IMR-90 (cell line): ENCODE measurements at regions not wholly inside any gene's neighbourhood (a gene's known extent, or its start where the extent isn't known, plus 50 kb on each side); places are given as distances from the start of the nearest gene placed in this dataset.

Source experiments
- ATAC-seq: fragments of 200-7000 bp; cut with Tn5 transposase; 2 replicates; pipeline ENCODE4 v1.9.1; 2020; ENCODE audit warnings: low read depth, mild to moderate bottlenecking, moderate library complexity
- BruUV-seq: library from RNA; stranded (reverse); fragments of 400-500 nt; replicated peaks from 2 replicates; lab custom pipeline; 2021; lab: Mats Ljungman, UMichigan
- CTCF ChIA-PET: fragments of 300-600 bp; formaldehyde crosslinking; extraction: SDS; loops from one replicate; lab custom pipeline; 2021; ENCODE audit warnings: antibody characterized with exemption; lab: Yijun Ruan, JAX
- POLR2A ChIA-PET: fragments of 300-600 bp; sonication (Branson Sonifier 250); formaldehyde crosslinking; loops from one replicate; lab custom pipeline; 2022; ENCODE audit warnings: antibody characterized with exemption; ENCODE audit not compliant: unreplicated experiment; lab: Charles Lee
- DNase-seq: peaks from one replicate; pipeline ENCODE4 v3.0.0; 2013
- H2AFZ ChIP-seq: replicated peaks from 2 replicates; pipeline ENCODE3; 2013; ENCODE audit warnings: low read length, mild to moderate bottlenecking; ENCODE audit not compliant: poor library complexity
- H2AK5ac ChIP-seq: 2 replicates; pipeline ENCODE4 v1.6.1; 2013; ENCODE audit warnings: low read depth, low read length, inconsistent platforms
- H2AK9ac ChIP-seq: replicated peaks from 2 replicates; pipeline ENCODE3; 2013; ENCODE audit warnings: mild to moderate bottlenecking, low read depth, low read length, moderate library complexity; ENCODE audit not compliant: poor library complexity
- H2BK120ac ChIP-seq: 2 replicates; pipeline ENCODE4 v1.6.1; 2013; ENCODE audit warnings: low read depth, low read length, inconsistent platforms
- H2BK15ac ChIP-seq: 3 replicates; pipeline ENCODE4 v1.6.1; 2013; ENCODE audit warnings: low read depth, low read length, inconsistent platforms
- H2BK20ac ChIP-seq: 2 replicates; pipeline ENCODE4 v1.6.1; 2013; ENCODE audit warnings: low read depth, mild to moderate bottlenecking, inconsistent platforms, low read length, moderate library complexity
- H2BK5ac ChIP-seq: 2 replicates; pipeline ENCODE4 v1.6.1; 2013; ENCODE audit warnings: mild to moderate bottlenecking, low read depth, low read length, inconsistent platforms; ENCODE audit not compliant: poor library complexity, severe bottlenecking
- H3K14ac ChIP-seq: replicated peaks from 2 replicates; pipeline ENCODE4 v1.6.1; 2013; ENCODE audit warnings: low read depth, low read length, inconsistent platforms
- H3K18ac ChIP-seq: 2 replicates; pipeline ENCODE4 v1.6.1; 2013; ENCODE audit warnings: low read depth, low read length, control low read depth
- H3K23ac ChIP-seq: 2 replicates; pipeline ENCODE4 v1.6.1; 2013; ENCODE audit warnings: low read depth, low read length, inconsistent platforms
- H3K27ac ChIP-seq: 2 replicates; pipeline ENCODE4 v1.5.1; 2013; ENCODE audit warnings: mild to moderate bottlenecking, control low read depth, low read length; ENCODE audit not compliant: insufficient read depth
- H3K27me3 ChIP-seq: 2 replicates; pipeline ENCODE4 v1.6.1; 2013; ENCODE audit warnings: low read length; ENCODE audit not compliant: control insufficient read depth, insufficient read depth
- H3K36me3 ChIP-seq: 2 replicates; pipeline ENCODE4 v1.6.1; 2013; ENCODE audit warnings: low read length, mixed read lengths; ENCODE audit not compliant: control insufficient read depth, insufficient read depth
- H3K4ac ChIP-seq: 2 replicates; pipeline ENCODE4 v1.6.1; 2013; ENCODE audit warnings: low read depth, low read length, inconsistent platforms
- H3K4me1 ChIP-seq: 2 replicates; pipeline ENCODE4 v1.6.1; 2013; ENCODE audit warnings: low read length, mixed read lengths; ENCODE audit not compliant: control insufficient read depth, insufficient read depth
- H3K4me2 ChIP-seq: 2 replicates; pipeline ENCODE4 v1.6.1; 2013; ENCODE audit warnings: low read depth, mild to moderate bottlenecking, control low read depth, low read length, moderate library complexity
- H3K4me3 ChIP-seq: 2 replicates; pipeline ENCODE4 v1.5.1; 2013; ENCODE audit warnings: low read depth, mild to moderate bottlenecking, control low read depth, low read length, moderate library complexity; ENCODE audit not compliant: insufficient read depth
- H3K56ac ChIP-seq: 2 replicates; pipeline ENCODE4 v1.6.1; 2013; ENCODE audit warnings: low read length, inconsistent platforms; ENCODE audit not compliant: insufficient read depth; ENCODE audit errors: extremely low read depth
- H3K79me1 ChIP-seq, 2 experiments: 2 replicates each; pipeline ENCODE4 v1.6.1; 2013; ENCODE audit warnings: low read length in 2 of 2, inconsistent platforms in 1 of 2, low read depth in 1 of 2
- H3K9ac ChIP-seq: 2 replicates; pipeline ENCODE4 v1.6.1; 2013; ENCODE audit warnings: low read depth, low read length, control low read depth
- H3K9me1 ChIP-seq: 2 replicates; pipeline ENCODE4 v1.6.1; 2013; ENCODE audit warnings: low read length, inconsistent platforms; ENCODE audit not compliant: insufficient read depth
- H3K9me3 ChIP-seq: 2 replicates; pipeline ENCODE4 v1.6.1; 2013; ENCODE audit warnings: low read length; ENCODE audit not compliant: control insufficient read depth, insufficient read depth
- H4K20me1 ChIP-seq: 2 replicates; pipeline ENCODE4 v1.6.1; 2013; ENCODE audit warnings: low read length, inconsistent platforms; ENCODE audit not compliant: insufficient read depth
- H4K5ac ChIP-seq: 2 replicates; pipeline ENCODE4 v1.6.1; 2013; ENCODE audit warnings: mild to moderate bottlenecking, low read depth, low read length, control low read depth
- H4K8ac ChIP-seq, 2 experiments: 2 replicates each; pipeline ENCODE4 v1.6.1; 2013; ENCODE audit warnings: low read depth in 2 of 2, low read length in 2 of 2, control low read depth in 1 of 2, inconsistent platforms in 1 of 2
- H4K91ac ChIP-seq: 2 replicates; pipeline ENCODE4 v1.6.1; 2013; ENCODE audit warnings: low read depth, low read length, inconsistent platforms; ENCODE audit not compliant: insufficient read depth
- BHLHE40 ChIP-seq: fragments of 150-350 bp; IDR thresholded peaks from 2 replicates; pipeline ENCODE4 v1.6.1; 2016; ENCODE audit warnings: mild to moderate bottlenecking, low read depth, low read length
- CEBPB ChIP-seq: IDR thresholded peaks from 2 replicates; pipeline ENCODE4 v1.6.1; 2012; ENCODE audit warnings: low read depth, low read length, improper control_type of control experiment
- CHD1 ChIP-seq: IDR thresholded peaks from 2 replicates; pipeline ENCODE4 v1.6.1; 2012; ENCODE audit warnings: low read depth, low read length, improper control_type of control experiment
- ELK1 ChIP-seq: fragments of 150-350 bp; IDR thresholded peaks from 2 replicates; pipeline ENCODE4 v1.6.1; 2016; ENCODE audit warnings: low read depth, mild to moderate bottlenecking, low read length, moderate library complexity, borderline replicate concordance
- FOS ChIP-seq: fragments of 150-350 bp; IDR thresholded peaks from 2 replicates; pipeline ENCODE4 v1.6.1; 2016; ENCODE audit warnings: low read depth, low read length
- MAFK ChIP-seq: IDR thresholded peaks from 2 replicates; pipeline ENCODE4 v1.6.1; 2012; ENCODE audit warnings: low read depth, low read length, improper control_type of control experiment
- MAZ ChIP-seq: IDR thresholded peaks from 2 replicates; pipeline ENCODE4 v1.6.1; 2012; ENCODE audit warnings: low read depth, mild to moderate bottlenecking, low read length, improper control_type of control experiment, moderate library complexity, borderline replicate concordance
- MXI1 ChIP-seq: IDR thresholded peaks from 2 replicates; pipeline ENCODE4 v1.6.1; 2012; ENCODE audit warnings: low read depth, mild to moderate bottlenecking, low read length, moderate library complexity, borderline replicate concordance
- POLR2A ChIP-seq: IDR thresholded peaks from 2 replicates; pipeline ENCODE4 v1.6.1; 2012; ENCODE audit warnings: mild to moderate bottlenecking, low read depth, low read length
- RAD21 ChIP-seq: IDR thresholded peaks from 2 replicates; pipeline ENCODE4 v1.6.1; 2012; ENCODE audit warnings: low read length, improper control_type of control experiment
- RCOR1 ChIP-seq: IDR thresholded peaks from 2 replicates; pipeline ENCODE4 v1.6.1; 2012; ENCODE audit warnings: mild to moderate bottlenecking, low read length, improper control_type of control experiment; ENCODE audit not compliant: insufficient replicate concordance
- RFX5 ChIP-seq: IDR thresholded peaks from 2 replicates; pipeline ENCODE4 v1.8.0; 2012; ENCODE audit warnings: low read depth, mild to moderate bottlenecking, low read length, moderate library complexity
- SMC3 ChIP-seq: fragments of 150-350 bp; IDR thresholded peaks from 2 replicates; pipeline ENCODE4 v1.6.1; 2016; ENCODE audit warnings: low read depth, mild to moderate bottlenecking, antibody characterized with exemption, low read length, moderate library complexity
- whole genome bisulfite sequencing, 2 experiments: methylation state at CpG; one replicate each; pipeline versions ENCODE4 v1.1.5 to v1.1.7; 2013; ENCODE audit warnings: missing lambda C conversion rate in 2 of 2; ENCODE audit not compliant: insufficient read length in 1 of 2; ENCODE audit errors: extremely low coverage in 2 of 2; 5-methylcytosine and 5-hydroxymethylcytosine counted together
- dilution Hi-C: fragments of 300-500 bp; cut with HindIII; formaldehyde crosslinking; loops from one replicate; pipeline ENCODE4 v1.14.3; 2018; ENCODE audit warnings: low sequenced_read_pairs; ENCODE audit not compliant: unreplicated experiment
- in situ Hi-C: fragments of 300-500 bp; cut with MboI; formaldehyde crosslinking; loops from 3 replicates; pipeline ENCODE4 v1.14.3; 2019; ENCODE audit warnings: low sequenced_read_pairs, inconsistent platforms, mixed read lengths
- intact Hi-C: fragments of 100-400 bp; cut with micrococcal nuclease; formaldehyde crosslinking; loops from 2 replicates; pipeline ENCODE4 v1.10.0; 2022
- TF ChIP-seq, protein P1 (sequence below): fragments of 150-350 bp; IDR thresholded peaks from 2 replicates; pipeline ENCODE4 v1.6.1; 2017; ENCODE audit warnings: mild to moderate bottlenecking, antibody characterized with exemption, low read length, low read depth
- TF ChIP-seq, protein P2 (sequence below): conservative IDR thresholded peaks from 2 replicates; pipeline ENCODE4 v1.5.1; 2012; ENCODE audit warnings: mild to moderate bottlenecking, low read depth, low read length, improper control_type of control experiment

GRCh38 chr17:22272363-22273146 is 580.2 kb downstream of the KCNJ18 start:
- in situ Hi-C loops (no loop called here), intact Hi-C loops (no loop called here), dilution Hi-C loops (no loop called here)
- no peak overlapping the region for H4K5ac ChIP-seq
- no peaks in the 10 kb centered on the region for H3K4me1 ChIP-seq
- H4K8ac ChIP-seq = no peak overlapping the region
- H3K56ac ChIP-seq = no peak overlapping the region
- H2AFZ ChIP-seq = no peak overlapping the region
- H3K23ac ChIP-seq = no peak overlapping the region
- TF ChIP-seq RCOR1 = no peak
- no peak for TF ChIP-seq CHD1
- TF ChIP-seq MXI1 = no peak
- TF ChIP-seq POLR2A = no peak
- TF ChIP-seq, protein P1, sequence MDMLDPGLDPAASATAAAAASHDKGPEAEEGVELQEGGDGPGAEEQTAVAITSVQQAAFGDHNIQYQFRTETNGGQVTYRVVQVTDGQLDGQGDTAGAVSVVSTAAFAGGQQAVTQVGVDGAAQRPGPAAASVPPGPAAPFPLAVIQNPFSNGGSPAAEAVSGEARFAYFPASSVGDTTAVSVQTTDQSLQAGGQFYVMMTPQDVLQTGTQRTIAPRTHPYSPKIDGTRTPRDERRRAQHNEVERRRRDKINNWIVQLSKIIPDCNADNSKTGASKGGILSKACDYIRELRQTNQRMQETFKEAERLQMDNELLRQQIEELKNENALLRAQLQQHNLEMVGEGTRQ = no peak
- no peak for TF ChIP-seq SMC3
- TF ChIP-seq CEBPB = no peak
- TF ChIP-seq BHLHE40 = no peak
- no peak for TF ChIP-seq RAD21
- no peak for TF ChIP-seq RFX5
- TF ChIP-seq ELK1 = no peak
- TF ChIP-seq, protein P2, sequence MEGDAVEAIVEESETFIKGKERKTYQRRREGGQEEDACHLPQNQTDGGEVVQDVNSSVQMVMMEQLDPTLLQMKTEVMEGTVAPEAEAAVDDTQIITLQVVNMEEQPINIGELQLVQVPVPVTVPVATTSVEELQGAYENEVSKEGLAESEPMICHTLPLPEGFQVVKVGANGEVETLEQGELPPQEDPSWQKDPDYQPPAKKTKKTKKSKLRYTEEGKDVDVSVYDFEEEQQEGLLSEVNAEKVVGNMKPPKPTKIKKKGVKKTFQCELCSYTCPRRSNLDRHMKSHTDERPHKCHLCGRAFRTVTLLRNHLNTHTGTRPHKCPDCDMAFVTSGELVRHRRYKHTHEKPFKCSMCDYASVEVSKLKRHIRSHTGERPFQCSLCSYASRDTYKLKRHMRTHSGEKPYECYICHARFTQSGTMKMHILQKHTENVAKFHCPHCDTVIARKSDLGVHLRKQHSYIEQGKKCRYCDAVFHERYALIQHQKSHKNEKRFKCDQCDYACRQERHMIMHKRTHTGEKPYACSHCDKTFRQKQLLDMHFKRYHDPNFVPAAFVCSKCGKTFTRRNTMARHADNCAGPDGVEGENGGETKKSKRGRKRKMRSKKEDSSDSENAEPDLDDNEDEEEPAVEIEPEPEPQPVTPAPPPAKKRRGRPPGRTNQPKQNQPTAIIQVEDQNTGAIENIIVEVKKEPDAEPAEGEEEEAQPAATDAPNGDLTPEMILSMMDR = no peak
- no peak for TF ChIP-seq MAFK
- TF ChIP-seq FOS = no peak
- no peak for TF ChIP-seq MAZ
- no peaks in the 10 kb centered on the region for H3K36me3 ChIP-seq
- H2BK5ac ChIP-seq = no peak overlapping the region
- WGBS, 2 experiments = 43% methylated on average over 4 of the region's 10 CpGs; no CpG with 5 or more reads in 1 of the 2 experiments
- H2BK20ac ChIP-seq = no peak overlapping the region
- peaks cover 32% of the 10 kb centered on the region for H3K9me3 ChIP-seq
- H2AK9ac ChIP-seq = no peak overlapping the region
- H3K9ac ChIP-seq = no peak overlapping the region
- no peak overlapping the region for H3K4ac ChIP-seq
- ATAC-seq (no peak), DNase-seq (no peak)
- no peaks in the 10 kb centered on the region for H3K9me1 ChIP-seq
- H3K4me2 ChIP-seq = no peak overlapping the region
- H3K18ac ChIP-seq = no peak overlapping the region
- H2BK120ac ChIP-seq = no peak overlapping the region
- H3K27ac ChIP-seq = no peak overlapping the region
- no peak overlapping the region for H3K14ac ChIP-seq
- ChIA-PET CTCF (no interaction called here), POLR2A (no interaction called here)
- H3K79me1 ChIP-seq = no peaks in the 10 kb centered on the region
- H2AK5ac ChIP-seq = no peak overlapping the region
- H4K20me1 ChIP-seq = no peaks in the 10 kb centered on the region
- no TSS peak for BruUV-seq
- H3K4me3 ChIP-seq = no peak overlapping the region
- H2BK15ac ChIP-seq = no peak overlapping the region
- H4K91ac ChIP-seq = no peak overlapping the region
- no peaks in the 10 kb centered on the region for H3K27me3 ChIP-seq
